Glutamatergic neuron (in vitro differentiated cells): ENCODE measurements at regions not wholly inside any gene's neighbourhood (a gene's known extent, or its start where the extent isn't known, plus 50 kb on each side); places are given as distances from the start of the nearest gene placed in this dataset.

ENCODE experiments used
- DNase-seq: peaks from one replicate; pipeline ENCODE4 v3.0.0; 2022
- H3K27ac Mint-ChIP-seq: one replicate; pipeline ENCODE4 v1.8.0; 2020; ENCODE audit warnings: mild to moderate bottlenecking, mixed read lengths, inconsistent platforms; ENCODE audit not compliant: unreplicated experiment
- H3K27me3 Mint-ChIP-seq: one replicate; pipeline ENCODE4 v1.8.0; 2020; ENCODE audit warnings: mild to moderate bottlenecking, moderate library complexity, mixed read lengths, inconsistent platforms; ENCODE audit not compliant: unreplicated experiment
- H3K36me3 Mint-ChIP-seq: one replicate; pipeline ENCODE4 v1.8.0; 2020; ENCODE audit warnings: mild to moderate bottlenecking, mixed read lengths, inconsistent platforms; ENCODE audit not compliant: unreplicated experiment
- H3K4me1 Mint-ChIP-seq: one replicate; pipeline ENCODE4 v1.8.0; 2020; ENCODE audit warnings: mild to moderate bottlenecking, low read depth, mixed read lengths, inconsistent platforms; ENCODE audit not compliant: unreplicated experiment
- H3K4me3 Mint-ChIP-seq: one replicate; pipeline ENCODE4 v1.8.0; 2020; ENCODE audit warnings: mild to moderate bottlenecking, mixed read lengths, inconsistent platforms; ENCODE audit not compliant: unreplicated experiment
- H3K9me3 Mint-ChIP-seq: one replicate; pipeline ENCODE4 v1.8.0; 2020; ENCODE audit warnings: mild to moderate bottlenecking, moderate library complexity, mixed read lengths, inconsistent platforms; ENCODE audit not compliant: unreplicated experiment
- TF ChIP-seq, protein P1 (sequence below): fragments of 200-600 bp; sonication (generic); IDR thresholded peaks from one replicate; pipeline ENCODE4 v1.5.0; 2021; ENCODE audit not compliant: partially characterized antibody, unreplicated experiment

DNA sequence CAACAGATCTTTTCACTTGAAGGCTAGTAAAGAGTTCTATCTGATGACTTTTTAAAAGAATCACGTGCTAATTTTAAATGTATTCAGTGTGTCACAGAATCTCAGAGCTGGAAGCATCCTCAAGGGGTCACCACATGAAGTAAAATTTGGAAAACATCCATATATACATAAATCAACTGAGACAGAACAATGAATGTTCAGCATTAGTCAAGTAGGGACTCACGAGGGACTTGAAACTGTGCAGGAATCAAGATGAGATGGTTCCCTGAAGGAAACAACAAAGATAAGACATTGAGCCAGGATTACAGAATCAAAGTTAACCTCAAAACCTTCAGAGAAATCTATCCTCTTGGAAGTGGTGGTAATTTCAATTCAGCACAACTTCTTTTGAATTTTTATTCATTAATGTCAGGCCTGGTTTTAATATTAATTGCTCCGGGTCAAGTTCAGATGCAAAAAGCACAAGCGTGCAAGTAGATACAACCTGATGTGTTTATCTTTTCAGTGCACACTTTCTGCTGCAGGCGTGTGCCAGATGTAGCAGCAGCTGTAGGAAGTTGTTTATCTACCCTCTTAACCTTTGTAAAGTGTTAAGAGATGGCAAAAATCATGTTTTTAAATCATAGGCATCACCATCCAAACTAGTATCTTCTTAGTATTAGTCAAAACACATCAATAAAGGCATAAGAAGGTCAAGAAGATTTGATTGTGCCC lies 87.7 kb upstream of the SRD5A3 start:
- TF ChIP-seq, protein P1, sequence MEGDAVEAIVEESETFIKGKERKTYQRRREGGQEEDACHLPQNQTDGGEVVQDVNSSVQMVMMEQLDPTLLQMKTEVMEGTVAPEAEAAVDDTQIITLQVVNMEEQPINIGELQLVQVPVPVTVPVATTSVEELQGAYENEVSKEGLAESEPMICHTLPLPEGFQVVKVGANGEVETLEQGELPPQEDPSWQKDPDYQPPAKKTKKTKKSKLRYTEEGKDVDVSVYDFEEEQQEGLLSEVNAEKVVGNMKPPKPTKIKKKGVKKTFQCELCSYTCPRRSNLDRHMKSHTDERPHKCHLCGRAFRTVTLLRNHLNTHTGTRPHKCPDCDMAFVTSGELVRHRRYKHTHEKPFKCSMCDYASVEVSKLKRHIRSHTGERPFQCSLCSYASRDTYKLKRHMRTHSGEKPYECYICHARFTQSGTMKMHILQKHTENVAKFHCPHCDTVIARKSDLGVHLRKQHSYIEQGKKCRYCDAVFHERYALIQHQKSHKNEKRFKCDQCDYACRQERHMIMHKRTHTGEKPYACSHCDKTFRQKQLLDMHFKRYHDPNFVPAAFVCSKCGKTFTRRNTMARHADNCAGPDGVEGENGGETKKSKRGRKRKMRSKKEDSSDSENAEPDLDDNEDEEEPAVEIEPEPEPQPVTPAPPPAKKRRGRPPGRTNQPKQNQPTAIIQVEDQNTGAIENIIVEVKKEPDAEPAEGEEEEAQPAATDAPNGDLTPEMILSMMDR = no peak
- no peak for DNase-seq
- H3K27ac Mint-ChIP-seq = no peak overlapping the region
- H3K9me3 Mint-ChIP-seq = no peaks in the 10 kb centered on the region
- no peaks in the 10 kb centered on the region for H3K4me1 Mint-ChIP-seq
- H3K4me3 Mint-ChIP-seq = no peak overlapping the region
- no peaks in the 10 kb centered on the region for H3K27me3 Mint-ChIP-seq
- no peaks in the 10 kb centered on the region for H3K36me3 Mint-ChIP-seq

DNA sequence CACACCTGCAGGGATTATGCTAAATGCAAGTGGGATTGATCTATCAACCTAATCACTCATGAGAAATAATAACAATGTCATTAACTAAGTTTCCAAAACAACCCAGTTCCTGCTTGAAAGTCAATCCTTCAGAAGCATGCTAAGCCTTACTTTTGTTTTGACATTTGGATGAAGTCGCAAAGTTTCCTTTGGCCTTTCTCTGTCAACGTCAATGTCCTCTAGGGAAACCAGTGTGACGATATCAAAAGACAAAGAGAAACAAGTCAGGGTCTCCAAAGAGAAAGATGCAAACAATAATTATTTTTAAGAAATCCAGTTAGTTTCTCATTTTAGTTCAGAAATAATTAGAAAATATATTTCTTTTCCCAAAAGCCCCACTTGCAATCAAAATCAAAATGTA lies 86.7 kb upstream of the SRD5A3 start:
- no peaks in the 10 kb centered on the region for H3K27me3 Mint-ChIP-seq
- no peaks in the 10 kb centered on the region for H3K4me1 Mint-ChIP-seq
- H3K4me3 Mint-ChIP-seq = no peak overlapping the region
- DNase-seq = no peak
- no peaks in the 10 kb centered on the region for H3K36me3 Mint-ChIP-seq
- no peak overlapping the region for H3K27ac Mint-ChIP-seq
- H3K9me3 Mint-ChIP-seq = no peaks in the 10 kb centered on the region
- TF ChIP-seq, protein P1 = no peak

DNA sequence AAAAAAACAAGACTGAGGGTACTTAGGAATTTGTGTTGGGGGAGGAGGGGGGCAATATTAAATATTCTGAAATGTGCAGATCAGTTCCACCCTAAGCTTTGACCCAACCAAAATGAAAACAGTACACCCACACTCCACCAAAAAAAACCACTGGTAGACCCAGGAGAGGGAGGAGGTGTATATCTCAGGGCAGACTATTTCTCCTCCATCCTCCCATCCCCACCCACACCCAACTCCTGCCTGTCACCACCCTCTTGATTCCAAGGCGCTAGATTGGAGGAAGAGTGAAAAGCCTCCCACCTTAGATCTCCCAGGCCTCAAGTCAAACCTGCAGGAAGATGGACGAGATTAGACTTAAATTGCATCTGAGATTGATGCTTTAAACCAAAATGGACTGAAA lies 76.6 kb upstream of the SRD5A3 start:
- Mint-ChIP-seq H3K27ac (no peak overlapping the region), H3K4me1 (no peaks in the 10 kb centered on the region)

DNA sequence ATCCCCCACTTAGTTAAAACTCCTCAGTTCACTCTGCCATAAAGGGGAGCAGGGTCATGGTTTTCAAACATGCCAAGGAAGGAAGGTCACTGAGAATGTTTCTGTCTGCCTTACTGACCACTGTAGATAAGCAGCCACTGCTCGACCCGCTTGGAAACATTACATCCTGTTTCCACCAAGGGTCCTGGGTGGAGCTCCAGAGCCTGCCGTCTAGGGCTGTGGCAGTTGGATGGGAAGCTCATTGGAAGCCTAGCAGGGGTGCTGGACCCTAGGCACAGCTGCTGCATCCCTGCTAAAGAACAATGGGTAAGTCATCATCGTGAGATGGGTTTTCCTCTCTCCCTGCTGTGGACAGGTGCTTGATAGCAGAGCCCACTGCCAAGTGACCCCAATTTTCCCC lies 76.0 kb upstream of the SRD5A3 start:
- Mint-ChIP-seq H3K4me1 (no peaks in the 10 kb centered on the region), H3K27me3 (no peaks in the 10 kb centered on the region), H3K27ac (no peak overlapping the region), H3K36me3 (no peaks in the 10 kb centered on the region), H3K4me3 (no peak overlapping the region), H3K9me3 (no peaks in the 10 kb centered on the region)
- TF ChIP-seq, protein P1 = no peak
- DNase-seq = no peak

More for the DNA sequence above, 76.6 kb upstream of the SRD5A3 start:
- no peaks in the 10 kb centered on the region for H3K27me3 Mint-ChIP-seq
- H3K36me3 Mint-ChIP-seq = no peaks in the 10 kb centered on the region
- no peaks in the 10 kb centered on the region for H3K9me3 Mint-ChIP-seq
- TF ChIP-seq, protein P1 = no peak
- DNase-seq = no peak
- H3K4me3 Mint-ChIP-seq = no peak overlapping the region

DNA sequence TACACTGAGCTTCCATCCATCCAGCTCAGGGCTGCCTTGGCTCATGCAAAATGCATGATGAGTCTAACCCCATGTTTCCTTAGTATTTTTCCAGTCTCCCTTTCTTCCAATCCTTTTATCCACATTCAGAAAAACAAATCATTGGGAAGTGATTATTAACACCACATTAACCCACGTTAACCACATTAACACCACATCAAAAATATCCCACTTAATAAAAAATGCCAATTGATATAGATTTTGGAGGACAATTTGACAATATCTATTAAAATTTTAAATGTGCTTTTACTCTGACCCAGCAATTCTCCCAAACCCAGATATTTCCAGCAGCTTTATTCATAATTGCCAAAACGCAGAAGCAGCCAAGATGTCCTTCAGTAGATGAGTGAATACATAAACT lies 75.6 kb upstream of the SRD5A3 start:
- no peaks in the 10 kb centered on the region for H3K9me3 Mint-ChIP-seq
- DNase-seq = no peak
- H3K4me1 Mint-ChIP-seq = no peaks in the 10 kb centered on the region
- no peaks in the 10 kb centered on the region for H3K36me3 Mint-ChIP-seq
- no peak overlapping the region for H3K4me3 Mint-ChIP-seq
- no peak overlapping the region for H3K27ac Mint-ChIP-seq
- H3K27me3 Mint-ChIP-seq = no peaks in the 10 kb centered on the region
- TF ChIP-seq, protein P1 = no peak
